Muscle layer of duodenum (tissue), 2 donors: ENCODE measurements at regions not wholly inside any gene's neighbourhood (a gene's known extent, or its start where the extent isn't known, plus 50 kb on each side); places are given as distances from the start of the nearest gene placed in this dataset.
"Not testable (repeated sequence)": the region's sequence is repeated elsewhere in the genome, so short reads cannot be mapped to it uniquely, and the experiment has no call there.

Source experiments
- H3K27ac ChIP-seq: one replicate; pipeline ENCODE4 v1.7.0; 2013; ENCODE audit warnings: mild to moderate bottlenecking, low read length
- H3K27me3 ChIP-seq: one replicate; pipeline ENCODE4 v1.7.0; 2013; ENCODE audit warnings: low read depth, mild to moderate bottlenecking, control low read depth, low read length
- H3K36me3 ChIP-seq, 2 donors: one replicate each; pipeline ENCODE4 v1.7.0; 2013; ENCODE audit warnings: low read length in 2 of 2, control low read depth in 1 of 2, mild to moderate bottlenecking in 1 of 2; ENCODE audit not compliant: insufficient read depth in 2 of 2, control insufficient read depth in 1 of 2
- H3K4me1 ChIP-seq, 2 donors: one replicate each; pipeline ENCODE4 v1.7.0; 2013; ENCODE audit warnings: low read length in 2 of 2, mild to moderate bottlenecking in 2 of 2, control low read depth in 1 of 2, moderate library complexity in 1 of 2; ENCODE audit not compliant: insufficient read depth in 2 of 2, control insufficient read depth in 1 of 2
- H3K4me3 ChIP-seq, 2 donors: one replicate each; pipeline ENCODE4 v1.7.0; 2013; ENCODE audit warnings: low read length in 2 of 2, low read depth in 1 of 2, mild to moderate bottlenecking in 1 of 2
- H3K9me3 ChIP-seq, 2 donors: one replicate each; pipeline ENCODE4 v1.7.0; 2013; ENCODE audit warnings: low read length in 2 of 2, control low read depth in 1 of 2, mild to moderate bottlenecking in 1 of 2; ENCODE audit not compliant: control insufficient read depth in 1 of 2
- donor health status: healthy.

GRCh38 chr6:111925296-111925695, 52.0 kb upstream of the FYN start:
- H3K36me3 ChIP-seq = no peaks in the 10 kb centered on the region
- H3K27me3 ChIP-seq = no peaks in the 10 kb centered on the region
- H3K9me3 ChIP-seq = no peaks in the 10 kb centered on the region
- no peaks in the 10 kb centered on the region for H3K4me1 ChIP-seq
- no peak overlapping the region for H3K4me3 ChIP-seq
- H3K27ac ChIP-seq = no peak overlapping the region

DNA sequence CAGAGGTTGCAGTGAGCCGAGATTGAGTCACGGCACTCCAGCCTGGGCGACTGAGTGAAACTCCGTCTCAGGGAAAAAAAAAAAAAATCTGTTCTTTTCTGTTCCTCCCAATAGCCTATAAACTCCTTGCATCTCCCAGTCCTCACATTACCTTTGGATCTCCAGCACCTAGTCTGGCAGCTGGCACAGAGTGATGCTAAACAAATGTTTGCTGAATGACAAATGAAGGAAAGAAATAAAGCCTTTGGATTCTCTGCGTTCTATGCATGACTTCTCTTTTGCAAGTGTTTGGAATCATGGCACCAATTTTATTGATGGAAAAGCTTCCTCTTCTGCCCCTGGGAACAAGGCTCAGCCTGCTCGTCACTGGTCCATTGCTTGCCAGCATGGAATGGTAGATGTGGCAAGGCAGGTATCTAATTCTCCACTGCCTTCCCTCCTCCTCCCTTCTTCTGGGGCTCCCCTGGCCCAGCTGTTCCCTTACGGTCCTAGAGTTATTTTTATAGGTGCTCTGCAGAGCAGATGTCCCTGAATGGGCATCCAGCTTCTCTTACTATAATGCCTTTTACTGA, 53.6 kb upstream of the FYN start:
- Histone ChIP-seq H3K27ac (no peak overlapping the region), H3K36me3 (no peaks in the 10 kb centered on the region), H3K9me3 (no peaks in the 10 kb centered on the region), H3K4me1 (no peaks in the 10 kb centered on the region), H3K27me3 (no peaks in the 10 kb centered on the region), H3K4me3 (no peak overlapping the region)

- no peaks in the 10 kb centered on the region for H3K36me3 ChIP-seq
- no peaks in the 10 kb centered on the region for H3K27me3 ChIP-seq
- H3K4me3 ChIP-seq = no peak overlapping the region
These were observed 54.1 kb upstream of the FYN start for GRCh38 chr6:111927321-111927720.

DNA sequence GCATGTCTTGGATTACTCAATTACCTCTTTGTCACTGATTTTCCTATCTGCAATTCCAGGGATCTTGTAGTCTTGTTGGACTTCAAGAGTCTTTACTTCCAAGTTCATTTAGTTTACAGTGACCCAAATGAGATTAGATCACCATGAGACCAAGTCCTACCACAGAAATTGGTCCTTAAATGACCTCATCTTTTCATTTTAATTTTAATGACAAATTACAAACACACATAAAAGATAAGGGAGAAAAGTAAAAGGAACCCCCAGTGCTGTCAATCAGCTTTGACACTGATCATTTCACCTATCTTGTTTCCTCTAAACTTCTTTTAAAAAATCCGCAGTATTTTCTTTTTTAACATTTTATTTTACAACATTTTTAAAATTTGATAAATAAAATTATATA, 54.9 kb upstream of the FYN start:
- H3K36me3 ChIP-seq = no peaks in the 10 kb centered on the region
- no peaks in the 10 kb centered on the region for H3K4me1 ChIP-seq
- H3K4me3 ChIP-seq = no peak overlapping the region
- no peaks in the 10 kb centered on the region for H3K9me3 ChIP-seq
- no peaks in the 10 kb centered on the region for H3K27me3 ChIP-seq
- H3K27ac ChIP-seq = no peak overlapping the region

More at GRCh38 chr6:111927321-111927720, 54.1 kb upstream of the FYN start:
- H3K27ac ChIP-seq = no peak overlapping the region
- no peaks in the 10 kb centered on the region for H3K4me1 ChIP-seq
- H3K9me3 ChIP-seq = no peaks in the 10 kb centered on the region

DNA sequence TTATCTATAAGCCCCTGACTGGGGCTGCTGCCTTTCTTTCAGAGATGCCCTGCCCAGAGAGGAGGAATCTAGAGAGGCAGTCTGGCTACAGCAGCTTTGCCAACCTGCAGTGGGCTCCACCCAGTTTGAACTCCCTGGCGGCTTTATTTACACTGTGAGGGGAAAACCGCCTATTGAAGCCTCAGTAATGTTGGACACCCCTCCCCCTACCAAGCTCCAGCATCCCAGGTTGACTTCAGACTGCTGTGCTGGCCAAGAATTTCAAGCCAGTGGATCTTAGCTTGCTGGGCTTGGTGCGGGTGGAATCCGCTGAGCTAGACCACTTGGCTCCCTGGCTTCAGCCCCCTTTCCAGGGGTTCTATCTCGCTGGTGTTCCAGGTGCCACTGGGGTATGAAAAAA, 61.4 kb upstream of the FYN start:
- not testable (repeated sequence) for H3K36me3 ChIP-seq, H3K9me3 ChIP-seq, H3K4me1 ChIP-seq, H3K27ac ChIP-seq, H3K4me3 ChIP-seq, H3K27me3 ChIP-seq

GRCh38 chr6:111936718-111937117, 63.5 kb upstream of the FYN start:
- no peak overlapping the region for H3K27ac ChIP-seq
- no peak overlapping the region for H3K4me3 ChIP-seq
- H3K27me3 ChIP-seq = no peaks in the 10 kb centered on the region
- H3K4me1 ChIP-seq = no peaks in the 10 kb centered on the region
- H3K36me3 ChIP-seq = no peaks in the 10 kb centered on the region
- peaks cover 0 to 2% of the 10 kb centered on the region in 2 donors for H3K9me3 ChIP-seq

DNA sequence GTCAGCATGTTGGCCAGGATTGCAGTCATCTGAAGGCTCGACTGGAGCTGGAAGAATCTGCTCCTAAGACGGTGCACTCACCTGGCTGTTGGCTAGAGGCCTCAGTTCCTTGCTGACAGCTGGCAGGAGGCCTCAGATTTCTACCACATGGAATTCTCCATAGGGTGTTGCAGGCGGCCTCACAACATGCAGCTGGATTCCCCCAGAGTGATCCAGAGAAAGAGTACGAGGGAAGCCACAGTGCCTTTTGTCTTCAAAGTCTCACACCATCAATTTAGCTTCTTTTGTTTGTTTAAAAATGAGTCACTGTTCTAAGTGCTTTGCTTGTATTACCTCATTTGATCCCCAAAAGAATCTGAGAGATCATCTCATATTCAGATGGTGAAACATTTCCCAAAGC, 65.5 kb upstream of the FYN start:
- Histone ChIP-seq H3K36me3 (no peaks in the 10 kb centered on the region), H3K27me3 (no peaks in the 10 kb centered on the region), H3K4me3 (no peak overlapping the region), H3K27ac (no peak overlapping the region), H3K9me3 (peaks cover 3 to 5% of the 10 kb centered on the region in 2 donors), H3K4me1 (no peaks in the 10 kb centered on the region)

GRCh38 chr6:111939902-111940301, 66.7 kb upstream of the FYN start:
- no peak overlapping the region for H3K4me3 ChIP-seq
- no peaks in the 10 kb centered on the region for H3K27me3 ChIP-seq
- no peaks in the 10 kb centered on the region for H3K4me1 ChIP-seq

GRCh38 chr6:111940801-111941200, 67.5 kb upstream of the FYN start:
- H3K4me1 ChIP-seq = no peaks in the 10 kb centered on the region
- H3K27ac ChIP-seq = no peak overlapping the region
- no peak overlapping the region for H3K4me3 ChIP-seq
- H3K36me3 ChIP-seq = no peaks in the 10 kb centered on the region
- H3K27me3 ChIP-seq = no peaks in the 10 kb centered on the region
- H3K9me3 ChIP-seq = peaks cover 3 to 5% of the 10 kb centered on the region in 2 donors

More at GRCh38 chr6:111939902-111940301, 66.7 kb upstream of the FYN start:
- Histone ChIP-seq H3K36me3 (no peaks in the 10 kb centered on the region), H3K9me3 (peaks cover 3 to 5% of the 10 kb centered on the region in 2 donors), H3K27ac (no peak overlapping the region)

- no peak overlapping the region for H3K27ac ChIP-seq
- H3K27me3 ChIP-seq = no peaks in the 10 kb centered on the region
- peaks cover 3 to 5% of the 10 kb centered on the region in 2 donors for H3K9me3 ChIP-seq
- H3K4me3 ChIP-seq = no peak overlapping the region
- H3K36me3 ChIP-seq = no peaks in the 10 kb centered on the region
- no peaks in the 10 kb centered on the region for H3K4me1 ChIP-seq
These were observed 68.6 kb upstream of the FYN start for GRCh38 chr6:111941686-111942330.

DNA sequence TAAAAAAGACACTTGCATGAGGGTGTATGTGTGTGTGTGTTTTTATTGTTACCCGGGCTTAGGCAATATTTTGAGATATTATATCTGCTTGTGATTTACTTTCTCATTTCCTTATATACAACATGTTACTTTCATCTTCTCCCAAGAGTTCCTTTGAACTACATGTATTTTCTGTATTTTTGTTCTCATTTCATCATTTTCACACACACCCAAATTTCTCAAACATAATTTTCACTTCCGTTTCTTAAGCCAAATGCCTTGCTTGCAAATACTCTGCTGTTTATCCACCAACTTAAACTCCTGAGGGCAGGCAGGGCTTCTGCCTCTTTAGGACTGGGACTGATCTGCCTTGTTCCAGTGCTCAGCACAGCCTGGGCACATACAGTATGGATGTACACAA, 69.3 kb upstream of the FYN start:
- H3K4me3 ChIP-seq = no peak overlapping the region
- no peak overlapping the region for H3K27ac ChIP-seq
- H3K27me3 ChIP-seq = no peaks in the 10 kb centered on the region
- H3K4me1 ChIP-seq = no peaks in the 10 kb centered on the region
- no peaks in the 10 kb centered on the region for H3K36me3 ChIP-seq
- peaks cover 3 to 5% of the 10 kb centered on the region in 2 donors for H3K9me3 ChIP-seq

DNA sequence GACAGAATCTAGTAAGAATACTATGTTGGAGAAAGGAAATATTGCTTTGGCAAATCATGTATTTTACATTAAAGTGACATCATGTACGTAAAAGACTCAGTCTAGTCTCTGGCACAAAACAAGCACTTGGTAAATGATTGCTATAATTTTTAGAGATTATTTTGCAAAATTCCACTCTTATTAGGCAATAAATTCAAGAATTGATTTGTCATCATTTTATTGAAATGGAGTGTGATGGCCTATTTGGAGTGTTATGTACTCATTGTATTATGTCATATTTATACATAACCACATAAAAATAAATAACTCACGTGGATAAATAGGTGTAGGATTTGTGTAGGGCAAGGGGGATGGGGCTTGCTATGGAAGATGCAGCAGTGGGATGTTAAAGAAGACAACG, 70.0 kb upstream of the FYN start:
- Histone ChIP-seq H3K4me1 (no peaks in the 10 kb centered on the region), H3K4me3 (no peak overlapping the region), H3K36me3 (no peaks in the 10 kb centered on the region), H3K9me3 (peaks cover 3 to 5% of the 10 kb centered on the region in 2 donors), H3K27me3 (no peaks in the 10 kb centered on the region), H3K27ac (no peak overlapping the region)
